ENCODE measurements at regions not wholly inside any gene's neighbourhood (a gene's known extent, or its start where the extent isn't known, plus 50 kb on each side); places are given as distances from the start of the nearest gene placed in this dataset.

DNA sequence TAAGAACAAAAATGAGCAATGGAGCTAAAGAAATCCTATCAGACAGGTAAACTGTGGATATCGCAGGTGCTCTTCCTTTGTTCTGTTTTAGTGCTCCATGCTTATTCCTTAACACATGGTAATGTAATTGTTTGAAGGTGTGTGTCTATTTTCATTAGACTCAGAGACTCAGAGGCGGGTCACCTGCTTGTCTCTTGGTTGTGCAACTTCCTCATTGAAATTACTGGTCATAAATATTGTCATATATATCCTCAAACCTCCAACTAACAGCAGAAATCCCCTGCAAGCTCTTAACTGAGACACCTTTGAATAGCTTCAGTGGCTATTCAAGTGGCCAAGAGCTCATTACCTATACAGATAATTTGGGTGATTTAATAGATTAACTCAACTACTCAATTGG, 177.2 kb downstream of the PTN start:
- Mint-ChIP-seq H3K27me3 (ENCODE audit: insufficient read depth, low read depth) (no peaks in the 10 kb centered on the region), H3K9me3 (no peaks in the 10 kb centered on the region), H3K4me1 (peaks cover 10% of the 10 kb centered on the region), H3K36me3 (no peaks in the 10 kb centered on the region), H3K4me3 (no peak overlapping the region), H3K27ac (no peak overlapping the region)
- no peaks in the 10 kb centered on the region for H4K20me1 ChIP-seq (ENCODE audit: low read depth)
- H3K27ac ChIP-seq, result no peak overlapping the region
- no peaks in the 10 kb centered on the region for H3K9me3 ChIP-seq (ENCODE audit: low read depth)
- H3K4me3 ChIP-seq, result no peak overlapping the region
- H3K4me2 ChIP-seq, result no peak overlapping the region
- no peak for DNase-seq (ENCODE audit: low spot score)
- H3K27me3 ChIP-seq, result no peaks in the 10 kb centered on the region
- no peaks in the 10 kb centered on the region for H3K4me1 ChIP-seq
- no peak overlapping the region for H3K9ac ChIP-seq
- no peaks in the 10 kb centered on the region for H3K36me3 ChIP-seq
- no peaks in the 10 kb centered on the region for H3F3A ChIP-seq (ENCODE audit: low read depth)
- H3K79me2 ChIP-seq (ENCODE audit: low read depth), result no peaks in the 10 kb centered on the region
- H2AFZ ChIP-seq (replicated peaks), result no peak overlapping the region
- no peak for TF ChIP-seq EZH2 (IDR thresholded peaks at IDR 0.05)
- TF ChIP-seq, protein P1, sequence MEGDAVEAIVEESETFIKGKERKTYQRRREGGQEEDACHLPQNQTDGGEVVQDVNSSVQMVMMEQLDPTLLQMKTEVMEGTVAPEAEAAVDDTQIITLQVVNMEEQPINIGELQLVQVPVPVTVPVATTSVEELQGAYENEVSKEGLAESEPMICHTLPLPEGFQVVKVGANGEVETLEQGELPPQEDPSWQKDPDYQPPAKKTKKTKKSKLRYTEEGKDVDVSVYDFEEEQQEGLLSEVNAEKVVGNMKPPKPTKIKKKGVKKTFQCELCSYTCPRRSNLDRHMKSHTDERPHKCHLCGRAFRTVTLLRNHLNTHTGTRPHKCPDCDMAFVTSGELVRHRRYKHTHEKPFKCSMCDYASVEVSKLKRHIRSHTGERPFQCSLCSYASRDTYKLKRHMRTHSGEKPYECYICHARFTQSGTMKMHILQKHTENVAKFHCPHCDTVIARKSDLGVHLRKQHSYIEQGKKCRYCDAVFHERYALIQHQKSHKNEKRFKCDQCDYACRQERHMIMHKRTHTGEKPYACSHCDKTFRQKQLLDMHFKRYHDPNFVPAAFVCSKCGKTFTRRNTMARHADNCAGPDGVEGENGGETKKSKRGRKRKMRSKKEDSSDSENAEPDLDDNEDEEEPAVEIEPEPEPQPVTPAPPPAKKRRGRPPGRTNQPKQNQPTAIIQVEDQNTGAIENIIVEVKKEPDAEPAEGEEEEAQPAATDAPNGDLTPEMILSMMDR (IDR thresholded peaks at IDR 0.05), result no peak
- no peak for TF ChIP-seq EZH2phosphoT487 (IDR thresholded peaks at IDR 0.05)

DNA sequence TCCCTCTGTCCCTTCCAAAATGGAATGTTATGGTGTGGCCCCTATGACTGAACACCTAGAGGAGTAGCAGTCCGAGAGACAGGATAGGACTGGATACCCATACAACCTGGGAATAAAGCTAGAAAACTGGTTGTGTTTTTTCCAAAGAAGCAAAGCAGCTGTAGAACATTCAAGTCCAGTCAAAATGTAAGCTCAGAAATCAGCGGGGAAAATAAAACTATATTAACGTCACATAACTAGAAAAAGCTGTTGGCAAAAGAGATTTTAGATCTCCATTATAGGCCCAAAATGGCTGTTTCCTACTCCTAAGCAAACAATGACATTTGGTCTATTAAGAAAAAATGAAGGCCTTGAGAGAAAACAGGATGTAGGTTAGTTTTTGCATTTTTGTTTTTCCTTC, 177.7 kb downstream of the PTN start:
- Histone ChIP-seq H3K4me2 (no peak overlapping the region), H3K27ac (no peak overlapping the region), H2AFZ (replicated peaks) (no peak overlapping the region), H3K9ac (no peak overlapping the region), H3K79me2 (ENCODE audit: low read depth) (no peaks in the 10 kb centered on the region), H3K4me1 (no peaks in the 10 kb centered on the region), H3K4me3 (no peak overlapping the region), H3K27me3 (no peaks in the 10 kb centered on the region), H3K36me3 (no peaks in the 10 kb centered on the region), H4K20me1 (ENCODE audit: low read depth) (no peaks in the 10 kb centered on the region), H3F3A (ENCODE audit: low read depth) (no peaks in the 10 kb centered on the region), H3K9me3 (ENCODE audit: low read depth) (no peaks in the 10 kb centered on the region)
- no peaks in the 10 kb centered on the region for H3K9me3 Mint-ChIP-seq
- no peak overlapping the region for H3K27ac Mint-ChIP-seq
- no peak for DNase-seq (ENCODE audit: low spot score)
- no peaks in the 10 kb centered on the region for H3K27me3 Mint-ChIP-seq (ENCODE audit: insufficient read depth, low read depth)
- no peaks in the 10 kb centered on the region for H3K36me3 Mint-ChIP-seq
- H3K4me1 Mint-ChIP-seq, result peaks cover 10% of the 10 kb centered on the region
- TF ChIP-seq EZH2phosphoT487 (IDR thresholded peaks at IDR 0.05), result no peak
- TF ChIP-seq, protein P1 (IDR thresholded peaks at IDR 0.05), result no peak
- no peak for TF ChIP-seq EZH2 (IDR thresholded peaks at IDR 0.05)
- no peak overlapping the region for H3K4me3 Mint-ChIP-seq

DNA sequence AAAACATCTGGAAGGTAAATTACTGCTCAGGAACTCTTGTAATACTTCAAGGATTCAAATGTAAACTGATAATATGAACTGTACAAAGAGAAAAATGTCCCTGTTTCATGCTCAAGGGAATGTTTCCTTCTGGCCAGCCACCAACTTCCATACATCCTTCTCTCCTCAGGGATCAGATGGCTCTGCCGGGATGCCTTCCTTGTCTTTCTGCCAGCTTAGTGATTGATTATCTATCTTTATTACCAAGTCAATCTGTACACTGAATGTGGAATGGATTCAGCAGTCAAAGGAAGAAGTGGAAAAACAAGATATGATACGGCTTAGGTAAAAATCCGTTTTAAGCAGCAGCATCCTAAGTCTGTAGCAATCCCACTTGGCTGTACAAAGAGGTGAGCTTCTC, 178.3 kb downstream of the PTN start:
- Histone ChIP-seq H3K4me1 (no peaks in the 10 kb centered on the region), H3K4me3 (no peak overlapping the region), H3K9me3 (ENCODE audit: low read depth) (no peaks in the 10 kb centered on the region), H3K79me2 (ENCODE audit: low read depth) (no peaks in the 10 kb centered on the region), H3K36me3 (no peaks in the 10 kb centered on the region), H3K27ac (no peak overlapping the region), H2AFZ (replicated peaks) (peak overlapping the region; percentile 72), H3K9ac (no peak overlapping the region), H4K20me1 (ENCODE audit: low read depth) (no peaks in the 10 kb centered on the region), H3K4me2 (no peak overlapping the region), H3K27me3 (no peaks in the 10 kb centered on the region), H3F3A (ENCODE audit: low read depth) (no peaks in the 10 kb centered on the region)
- Mint-ChIP-seq H3K27me3 (ENCODE audit: insufficient read depth, low read depth) (no peaks in the 10 kb centered on the region), H3K36me3 (no peaks in the 10 kb centered on the region), H3K4me3 (no peak overlapping the region), H3K9me3 (no peaks in the 10 kb centered on the region), H3K4me1 (peaks cover 8% of the 10 kb centered on the region), H3K27ac (no peak overlapping the region)
- TF ChIP-seq EZH2 (IDR thresholded peaks at IDR 0.05) (no peak), EZH2phosphoT487 (IDR thresholded peaks at IDR 0.05) (no peak)
- TF ChIP-seq, protein P1 (IDR thresholded peaks at IDR 0.05), result no peak
- DNase-seq (ENCODE audit: low spot score), result no peak

DNA sequence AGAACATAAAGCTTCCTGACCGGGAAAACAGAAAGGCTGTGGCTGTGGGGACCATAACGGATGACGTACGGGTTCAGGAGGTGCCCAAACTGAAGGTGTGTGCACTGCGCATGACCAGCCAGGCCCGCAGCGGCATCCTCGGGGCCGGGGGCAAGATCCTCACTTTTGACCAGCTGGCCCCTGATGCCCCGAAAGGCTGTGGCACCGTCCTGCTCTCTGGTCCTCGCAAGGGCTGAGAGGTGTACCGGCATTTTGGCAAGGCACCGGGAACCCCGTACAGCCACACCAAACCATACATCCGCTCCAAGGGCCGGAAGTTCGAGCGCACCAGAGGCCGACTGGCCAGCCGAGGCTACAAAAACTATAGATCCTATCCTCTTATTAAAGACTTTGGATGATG, 179.3 kb downstream of the PTN start:
- Histone ChIP-seq H3K4me2 (no peak overlapping the region), H3F3A (ENCODE audit: low read depth) (no peaks in the 10 kb centered on the region), H3K9me3 (ENCODE audit: low read depth) (no peaks in the 10 kb centered on the region), H3K4me3 (no peak overlapping the region), H2AFZ (replicated peaks) (no peak overlapping the region), H3K27me3 (no peaks in the 10 kb centered on the region), H3K27ac (no peak overlapping the region), H4K20me1 (ENCODE audit: low read depth) (no peaks in the 10 kb centered on the region), H3K9ac (no peak overlapping the region), H3K36me3 (no peaks in the 10 kb centered on the region), H3K79me2 (ENCODE audit: low read depth) (no peaks in the 10 kb centered on the region), H3K4me1 (no peaks in the 10 kb centered on the region)
- no peak for TF ChIP-seq EZH2 (IDR thresholded peaks at IDR 0.05)
- TF ChIP-seq, protein P1 (IDR thresholded peaks at IDR 0.05), result no peak
- no peak for TF ChIP-seq EZH2phosphoT487 (IDR thresholded peaks at IDR 0.05)
- H3K9me3 Mint-ChIP-seq, result no peaks in the 10 kb centered on the region
- no peak overlapping the region for H3K27ac Mint-ChIP-seq
- peaks cover 3% of the 10 kb centered on the region for H3K4me1 Mint-ChIP-seq
- H3K36me3 Mint-ChIP-seq, result no peaks in the 10 kb centered on the region
- no peaks in the 10 kb centered on the region for H3K27me3 Mint-ChIP-seq (ENCODE audit: insufficient read depth, low read depth)
- H3K4me3 Mint-ChIP-seq, result no peak overlapping the region
- DNase-seq (ENCODE audit: low spot score), result no peak
